ENCODE measurements at regions not wholly inside any gene's neighbourhood (a gene's known extent, or its start where the extent isn't known, plus 50 kb on each side); places are given as distances from the start of the nearest gene placed in this dataset.

DNA sequence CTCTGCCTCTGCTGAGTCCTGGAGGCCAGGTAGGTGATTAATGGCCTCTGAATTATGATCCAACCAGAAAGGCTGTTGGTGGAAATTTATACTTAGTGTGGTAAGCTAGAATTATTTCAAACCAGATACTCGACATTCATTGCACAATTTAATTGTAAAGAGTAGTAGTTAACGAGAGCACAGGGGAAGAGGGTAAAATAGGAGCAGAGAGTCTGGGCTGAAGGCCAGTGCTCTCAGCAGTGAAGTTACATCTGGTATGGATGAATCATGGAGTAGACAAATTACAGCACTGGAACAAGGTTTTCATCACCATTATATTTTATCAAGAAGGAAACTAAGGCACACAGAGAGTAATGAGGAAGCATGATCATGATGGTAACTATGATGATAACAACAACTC lies 92.5 kb downstream of the TLR4 start (continued):
- TF ChIP-seq, protein P1, sequence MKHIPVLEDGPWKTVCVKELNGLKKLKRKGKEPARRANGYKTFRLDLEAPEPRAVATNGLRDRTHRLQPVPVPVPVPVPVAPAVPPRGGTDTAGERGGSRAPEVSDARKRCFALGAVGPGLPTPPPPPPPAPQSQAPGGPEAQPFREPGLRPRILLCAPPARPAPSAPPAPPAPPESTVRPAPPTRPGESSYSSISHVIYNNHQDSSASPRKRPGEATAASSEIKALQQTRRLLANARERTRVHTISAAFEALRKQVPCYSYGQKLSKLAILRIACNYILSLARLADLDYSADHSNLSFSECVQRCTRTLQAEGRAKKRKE (CRISPR knock-in tag; IDR thresholded peaks at IDR 0.05; ENCODE audit: low read depth), result no peak
- TF ChIP-seq CHD4 (IDR thresholded peaks at IDR 0.05; ENCODE audit: borderline replicate concordance) (no peak), NPAS2 (CRISPR knock-in tag; IDR thresholded peaks at IDR 0.05; ENCODE audit: borderline replicate concordance) (no peak), HOXB13 (CRISPR knock-in tag; IDR thresholded peaks at IDR 0.05; ENCODE audit: low read depth) (no peak)
- TF ChIP-seq, protein P2, sequence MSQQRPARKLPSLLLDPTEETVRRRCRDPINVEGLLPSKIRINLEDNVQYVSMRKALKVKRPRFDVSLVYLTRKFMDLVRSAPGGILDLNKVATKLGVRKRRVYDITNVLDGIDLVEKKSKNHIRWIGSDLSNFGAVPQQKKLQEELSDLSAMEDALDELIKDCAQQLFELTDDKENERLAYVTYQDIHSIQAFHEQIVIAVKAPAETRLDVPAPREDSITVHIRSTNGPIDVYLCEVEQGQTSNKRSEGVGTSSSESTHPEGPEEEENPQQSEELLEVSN (IDR thresholded peaks at IDR 0.05; ENCODE audit: borderline replicate concordance, low read depth), result no peak

DNA sequence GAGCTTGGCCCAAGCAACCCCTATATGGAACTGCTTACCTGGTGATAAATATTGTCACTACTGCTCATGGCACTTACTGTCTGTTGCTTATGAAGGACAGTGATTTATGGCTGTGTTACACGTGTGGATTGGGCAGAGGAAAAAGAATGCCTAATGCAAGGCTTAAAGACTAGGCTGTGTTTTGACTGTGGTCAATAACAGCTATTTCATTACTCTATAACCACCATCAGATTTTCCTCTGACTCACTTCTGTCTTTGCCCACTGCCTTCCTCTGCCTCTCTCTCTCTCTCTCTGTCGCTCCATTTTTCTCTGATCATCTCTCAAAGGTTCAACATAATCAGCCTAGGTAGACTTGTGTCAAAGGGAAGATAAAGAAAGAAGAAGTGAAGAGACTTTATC lies 96.2 kb downstream of the TLR4 start:
- WGBS (ENCODE audit: missing lambda C conversion rate), result 2% methylated on average over 2 of the region's 2 CpGs
- DNase-seq (ENCODE audit: low read depth in 1 of 2, low spot score in 1 of 2) (no peak), FAIRE-seq (no peak), ATAC-seq (no peak)
- Histone ChIP-seq H3K27ac (no peak overlapping the region), H3K4me3 (no peak overlapping the region), H3K4me2 (no peak overlapping the region), H3K9me3 (no peaks in the 10 kb centered on the region), H3K4me1 (no peaks in the 10 kb centered on the region)
- no peak for TF ChIP-seq SREBF2 (IDR thresholded peaks at IDR 0.05)
- TF ChIP-seq JUNB (IDR thresholded peaks at IDR 0.05), result no peak
- no peak for TF ChIP-seq FOXS1 (CRISPR knock-in tag; IDR thresholded peaks at IDR 0.05)
- TF ChIP-seq TP53 (CRISPR knock-in tag; IDR thresholded peaks at IDR 0.05), result no peak
- no peak for TF ChIP-seq FOSL2 (IDR thresholded peaks at IDR 0.05)
- TF ChIP-seq FOSL2 (CRISPR knock-in tag; IDR thresholded peaks at IDR 0.05), result no peak
- TF ChIP-seq MAZ (IDR thresholded peaks at IDR 0.05; ENCODE audit: borderline replicate concordance, low read depth, low read length), result no peak
- no peak for TF ChIP-seq MAFK (IDR thresholded peaks at IDR 0.05; ENCODE audit: partially characterized antibody)
- TF ChIP-seq EHF (CRISPR knock-in tag; IDR thresholded peaks at IDR 0.05), result no peak
- TF ChIP-seq CEBPB (IDR thresholded peaks at IDR 0.05), result no peak
- TF ChIP-seq MYC (IDR thresholded peaks at IDR 0.05; ENCODE audit: borderline replicate concordance, low read length), result no peak
- ChIA-PET CTCF (no interaction called here), POLR2A (no interaction called here)

DNA sequence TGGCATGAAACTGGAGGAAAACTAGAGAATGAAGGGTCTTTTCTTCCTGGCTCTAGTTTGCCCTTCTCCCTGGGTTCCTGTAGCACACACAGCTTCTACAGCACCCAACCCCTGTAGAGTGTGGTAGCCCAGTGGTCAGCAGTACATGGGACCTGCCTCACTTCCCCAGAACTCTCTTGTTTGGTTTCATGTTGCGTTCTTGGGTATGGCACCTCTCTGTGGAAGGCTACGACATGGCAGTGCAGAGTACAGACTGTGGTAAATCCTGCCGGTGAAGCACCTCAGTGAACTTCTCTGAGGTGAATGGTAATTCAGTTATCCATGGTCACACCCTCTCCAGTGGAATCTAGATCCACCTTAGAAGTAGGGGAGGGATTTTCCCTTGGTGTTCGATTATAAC lies 105.5 kb downstream of the TLR4 start:
- Histone ChIP-seq H3K4me2 (no peak overlapping the region), H3K4me3 (no peak overlapping the region), H3K27ac (no peak overlapping the region), H3K9me3 (no peaks in the 10 kb centered on the region), H3K4me1 (no peaks in the 10 kb centered on the region)
- no peak for FAIRE-seq
- ATAC-seq, result no peak
- 2% methylated on average over 2 of the region's 4 CpGs for WGBS (ENCODE audit: missing lambda C conversion rate)
- DNase-seq (ENCODE audit: low read depth in 1 of 2, low spot score in 1 of 2), result no peak
- ChIA-PET CTCF (no interaction called here), POLR2A (no interaction called here)
- TF ChIP-seq HOXA7 (CRISPR knock-in tag; IDR thresholded peaks at IDR 0.05) (no peak), CBX8 (IDR thresholded peaks at IDR 0.05) (no peak), JUNB (IDR thresholded peaks at IDR 0.05) (no peak), KDM1A (IDR thresholded peaks at IDR 0.05; ENCODE audit: low read depth) (no peak), ZFP36 (IDR thresholded peaks at IDR 0.05; ENCODE audit: borderline replicate concordance, partially characterized antibody) (no peak), HEYL (CRISPR knock-in tag; IDR thresholded peaks at IDR 0.05) (no peak), FOXS1 (CRISPR knock-in tag; IDR thresholded peaks at IDR 0.05) (no peak), CBX2 (IDR thresholded peaks at IDR 0.05; ENCODE audit: borderline replicate concordance, low read depth) (no peak)
- TF ChIP-seq, protein P3, sequence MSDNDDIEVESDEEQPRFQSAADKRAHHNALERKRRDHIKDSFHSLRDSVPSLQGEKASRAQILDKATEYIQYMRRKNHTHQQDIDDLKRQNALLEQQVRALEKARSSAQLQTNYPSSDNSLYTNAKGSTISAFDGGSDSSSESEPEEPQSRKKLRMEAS (IDR thresholded peaks at IDR 0.05), result no peak
- TF ChIP-seq, protein P4, sequence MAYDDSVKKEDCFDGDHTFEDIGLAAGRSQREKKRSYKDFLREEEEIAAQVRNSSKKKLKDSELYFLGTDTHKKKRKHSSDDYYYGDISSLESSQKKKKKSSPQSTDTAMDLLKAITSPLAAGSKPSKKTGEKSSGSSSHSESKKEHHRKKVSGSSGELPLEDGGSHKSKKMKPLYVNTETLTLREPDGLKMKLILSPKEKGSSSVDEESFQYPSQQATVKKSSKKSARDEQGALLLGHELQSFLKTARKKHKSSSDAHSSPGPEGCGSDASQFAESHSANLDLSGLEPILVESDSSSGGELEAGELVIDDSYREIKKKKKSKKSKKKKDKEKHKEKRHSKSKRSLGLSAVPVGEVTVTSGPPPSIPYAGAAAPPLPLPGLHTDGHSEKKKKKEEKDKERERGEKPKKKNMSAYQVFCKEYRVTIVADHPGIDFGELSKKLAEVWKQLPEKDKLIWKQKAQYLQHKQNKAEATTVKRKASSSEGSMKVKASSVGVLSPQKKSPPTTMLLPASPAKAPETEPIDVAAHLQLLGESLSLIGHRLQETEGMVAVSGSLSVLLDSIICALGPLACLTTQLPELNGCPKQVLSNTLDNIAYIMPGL (CRISPR knock-in tag; IDR thresholded peaks at IDR 0.05; ENCODE audit: borderline replicate concordance), result no peak

Data from A549 (cell line).